Activated effector memory CD4-positive, alpha-beta T cell treated with anti-CD3 and anti-CD28 coated beads, Interleukin-2, amount 50 U/mL, for 16 hours (primary cell): ENCODE measurements at regions not wholly inside any gene's neighbourhood (a gene's known extent, or its start where the extent isn't known, plus 50 kb on each side); places are given as distances from the start of the nearest gene placed in this dataset.
"Not testable (repeated sequence)": the region's sequence is repeated elsewhere in the genome, so short reads cannot be mapped to it uniquely, and the experiment has no call there.

Source experiments
- DNase-seq: peaks from one replicate; pipeline ENCODE4 v3.0.0-alpha.2; 2020

GRCh38 chr13:112194579-112194978, 127.6 kb downstream of the SOX1 start:
- no peak for DNase-seq

- DNase-seq, result no peak
Observed at GRCh38 chr13:112198396-112199010, 131.6 kb downstream of the SOX1 start.

- no peak for DNase-seq
Observed at GRCh38 chr13:112200200-112200599, 133.3 kb downstream of the SOX1 start.

- no peak for DNase-seq
Observed at GRCh38 chr13:112202266-112202665, 135.3 kb downstream of the SOX1 start.

DNA sequence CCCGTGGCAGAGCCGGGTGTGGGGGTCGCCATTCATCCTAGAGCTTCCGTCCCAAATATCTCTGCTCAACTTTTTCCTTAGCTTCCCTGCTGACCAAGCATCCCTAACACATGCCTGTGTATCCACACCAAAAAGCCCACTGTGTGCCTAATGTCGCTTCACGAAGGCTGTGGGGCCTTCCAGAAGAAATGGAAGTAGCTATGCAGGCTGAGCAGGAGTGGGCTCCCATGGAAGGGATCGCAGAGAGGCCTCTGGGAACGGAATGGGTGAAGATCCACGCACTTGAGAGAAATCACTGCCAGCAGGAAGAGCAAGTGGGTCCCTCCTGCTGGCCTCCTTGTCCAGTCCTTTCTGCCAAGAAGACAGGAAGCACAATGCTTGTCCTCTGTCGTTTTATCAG, 136.0 kb downstream of the SOX1 start:
- DNase-seq, result no peak

DNA sequence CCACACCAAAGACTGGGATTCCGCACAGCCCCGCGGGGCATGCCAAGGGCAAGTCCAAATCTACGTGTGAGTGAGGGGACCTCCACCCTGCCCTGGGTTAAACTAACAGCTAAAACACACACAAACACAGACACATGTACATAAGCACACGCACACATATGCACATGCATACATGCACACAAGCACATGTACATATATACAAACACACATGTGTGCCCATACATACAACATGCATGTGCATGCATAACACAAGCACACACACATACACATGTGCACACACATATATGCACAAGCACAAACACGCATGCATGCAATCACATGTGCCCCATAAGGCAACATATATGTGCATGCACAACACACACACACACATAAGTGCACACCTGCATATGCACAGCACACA, 136.7 kb downstream of the SOX1 start:
- DNase-seq, result no peak

GRCh38 chr13:112204346-112205327, 137.7 kb downstream of the SOX1 start:
- no peak for DNase-seq

- no peak for DNase-seq
Observed at GRCh38 chr13:112205990-112206389, 139.0 kb downstream of the SOX1 start.

- DNase-seq, result no peak
Observed at GRCh38 chr13:112207129-112207528, 140.2 kb downstream of the SOX1 start.

DNA sequence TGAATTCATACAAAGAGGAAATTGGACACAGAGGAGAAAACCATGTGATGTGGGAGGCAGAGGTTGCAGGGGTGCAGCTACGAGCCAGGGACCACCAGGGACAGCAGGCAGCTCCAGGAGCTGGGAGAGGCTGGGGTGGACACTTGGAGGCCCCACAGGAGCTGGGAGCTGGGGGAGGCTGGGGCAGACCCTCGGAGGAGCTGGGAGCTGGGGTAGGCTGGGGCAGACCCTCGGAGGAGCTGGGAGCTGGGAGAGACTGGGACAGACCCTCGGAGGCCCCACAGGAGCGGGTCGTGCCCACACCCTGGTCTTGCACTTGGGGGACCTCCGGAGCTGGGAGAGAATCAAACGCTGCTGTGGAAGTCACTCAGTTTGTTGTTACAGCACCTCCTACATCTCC, 141.7 kb downstream of the SOX1 start:
- DNase-seq, result no peak

DNA sequence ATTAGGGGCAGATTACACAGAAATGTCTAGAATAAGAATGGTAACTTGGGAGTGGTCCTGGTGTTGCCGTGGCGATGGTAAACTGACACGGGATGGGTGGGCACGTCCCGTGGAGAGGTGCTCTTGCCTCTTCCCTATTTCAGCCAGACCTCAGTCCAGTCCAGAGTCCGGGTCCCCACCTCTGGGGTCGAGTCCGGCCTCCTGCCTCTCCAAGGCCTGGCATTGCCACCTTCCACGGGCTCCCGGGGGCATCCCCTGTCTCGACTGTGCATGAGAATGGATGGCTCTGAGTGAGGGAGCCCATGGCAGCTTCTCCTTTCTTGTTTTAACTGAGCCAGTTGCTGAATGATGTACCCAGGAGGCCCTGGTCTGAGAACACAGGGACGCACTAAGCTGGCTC, 142.3 kb downstream of the SOX1 start:
- no peak for DNase-seq

DNA sequence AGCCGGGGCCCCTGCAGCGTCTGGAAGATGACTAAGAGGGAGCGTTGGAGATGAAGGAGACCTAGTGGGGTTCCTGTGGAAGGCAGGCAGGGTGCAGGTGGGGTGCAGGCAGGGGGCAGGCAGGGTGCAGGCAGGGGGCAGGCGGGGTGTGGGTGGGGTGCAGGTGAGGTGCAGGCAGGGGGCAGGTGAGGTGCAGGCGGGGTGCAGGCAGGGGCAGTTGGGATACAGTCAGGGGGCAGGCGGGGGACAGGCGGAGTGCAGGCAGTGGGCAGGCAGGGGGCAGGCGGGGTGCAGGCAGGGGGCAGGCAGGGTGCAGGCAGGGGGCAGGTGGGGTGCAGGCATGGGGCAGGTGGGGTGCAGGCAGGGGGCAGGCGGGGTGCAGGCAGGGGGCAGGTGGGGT, 142.8 kb downstream of the SOX1 start:
- DNase-seq, result no peak

GRCh38 chr13:112210371-112210770, 143.4 kb downstream of the SOX1 start:
- DNase-seq, result no peak

GRCh38 chr13:112212533-112212932, 145.6 kb downstream of the SOX1 start:
- DNase-seq, result no peak

DNA sequence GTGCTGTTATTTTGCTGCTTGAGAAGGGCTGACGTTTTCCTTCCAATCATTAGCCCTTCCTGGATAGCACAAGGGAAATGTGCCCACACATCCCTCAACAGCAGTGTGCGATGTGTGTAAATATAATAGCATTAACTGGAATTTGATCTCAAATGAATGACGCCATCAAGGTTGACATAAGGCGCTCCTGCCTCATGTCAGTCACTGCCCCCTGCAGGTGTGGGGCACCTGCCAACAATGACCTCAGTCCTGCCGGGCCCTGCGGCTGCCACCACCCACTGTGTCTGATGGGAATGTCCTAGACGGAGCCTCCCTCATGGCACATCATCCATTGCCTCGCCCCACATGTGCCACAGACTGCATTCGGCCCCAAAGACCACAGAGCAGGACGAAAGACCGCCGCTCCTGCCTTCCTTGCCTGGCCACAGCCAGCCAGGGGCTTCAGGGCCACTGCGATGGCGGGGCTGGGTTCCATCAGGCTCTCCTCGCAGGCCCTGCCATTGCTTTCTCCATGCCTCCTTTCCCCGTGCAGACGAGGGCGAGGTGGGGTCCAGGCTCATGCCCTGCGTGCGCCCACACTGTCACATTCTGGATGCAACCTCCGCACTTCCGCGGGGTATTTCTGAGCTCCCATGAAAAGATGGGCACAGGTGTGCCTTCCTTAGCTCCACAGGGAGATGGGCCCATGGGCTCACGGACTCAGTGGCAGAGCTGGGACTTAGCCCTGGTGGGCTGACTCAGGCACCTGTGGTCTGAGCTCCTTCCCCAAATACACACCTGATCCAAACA, 146.7 kb downstream of the SOX1 start:
- DNase-seq, result no peak

DNA sequence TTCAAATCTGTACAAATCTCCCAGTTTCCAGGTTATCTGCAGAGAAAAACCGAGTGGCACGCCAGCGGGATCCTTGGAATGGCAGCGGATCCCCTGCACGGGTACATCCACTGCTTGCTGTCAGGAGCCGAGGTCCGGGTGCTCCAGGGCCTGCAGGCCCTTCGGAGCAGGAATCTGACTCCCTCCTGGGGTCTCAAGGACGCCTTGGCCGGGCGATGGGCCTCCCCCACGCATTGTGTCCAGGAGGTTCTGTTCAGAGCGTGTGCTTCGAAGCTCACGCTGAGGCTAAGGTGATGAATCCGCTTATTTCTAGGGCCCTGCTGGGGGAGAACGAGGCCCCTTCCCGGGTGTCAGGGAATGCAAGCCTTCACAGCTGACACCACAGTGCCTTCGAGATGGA, 148.9 kb downstream of the SOX1 start:
- no peak for DNase-seq

DNA sequence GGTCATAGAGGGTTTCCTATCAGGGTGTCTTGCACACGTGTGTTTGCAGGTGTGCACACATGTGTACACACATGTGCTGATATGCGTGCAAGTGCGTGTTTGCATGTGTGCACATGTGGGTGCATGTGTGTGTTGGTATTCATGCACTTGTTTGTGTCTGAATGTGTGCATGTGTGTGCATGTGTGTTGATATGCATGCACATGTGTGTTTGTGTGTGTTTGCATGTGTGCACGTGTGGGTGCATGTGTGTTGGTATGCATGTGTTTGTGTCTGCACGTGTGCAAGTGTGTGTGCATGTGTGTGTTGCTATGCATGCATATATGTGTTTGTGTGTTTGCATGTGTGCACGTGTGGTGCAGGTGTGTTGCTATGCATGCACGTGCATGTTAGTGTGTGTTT, 150.5 kb downstream of the SOX1 start:
- no peak for DNase-seq

DNA sequence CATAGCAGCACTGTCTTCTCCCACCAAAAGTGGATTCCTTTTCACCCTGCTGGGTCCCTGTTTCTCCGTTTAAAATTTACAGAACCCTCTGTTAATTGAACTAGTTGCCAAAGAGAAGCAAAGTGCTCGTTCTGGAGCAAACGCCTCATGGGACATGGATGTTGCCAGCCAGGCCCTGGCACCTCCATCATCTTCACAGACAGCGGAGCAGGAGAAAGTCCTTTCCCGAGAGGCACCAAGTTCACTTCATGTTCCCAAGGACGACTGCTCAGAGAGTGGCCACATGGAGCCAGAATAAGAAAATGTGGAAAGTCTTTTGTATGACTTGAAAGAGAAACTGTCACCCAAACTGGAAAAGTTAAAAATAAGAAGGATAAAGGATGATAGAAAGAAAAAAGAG, 151.5 kb downstream of the SOX1 start:
- DNase-seq, result no peak

- DNase-seq, result no peak
Observed at GRCh38 chr13:112219740-112220139, 152.8 kb downstream of the SOX1 start.

DNA sequence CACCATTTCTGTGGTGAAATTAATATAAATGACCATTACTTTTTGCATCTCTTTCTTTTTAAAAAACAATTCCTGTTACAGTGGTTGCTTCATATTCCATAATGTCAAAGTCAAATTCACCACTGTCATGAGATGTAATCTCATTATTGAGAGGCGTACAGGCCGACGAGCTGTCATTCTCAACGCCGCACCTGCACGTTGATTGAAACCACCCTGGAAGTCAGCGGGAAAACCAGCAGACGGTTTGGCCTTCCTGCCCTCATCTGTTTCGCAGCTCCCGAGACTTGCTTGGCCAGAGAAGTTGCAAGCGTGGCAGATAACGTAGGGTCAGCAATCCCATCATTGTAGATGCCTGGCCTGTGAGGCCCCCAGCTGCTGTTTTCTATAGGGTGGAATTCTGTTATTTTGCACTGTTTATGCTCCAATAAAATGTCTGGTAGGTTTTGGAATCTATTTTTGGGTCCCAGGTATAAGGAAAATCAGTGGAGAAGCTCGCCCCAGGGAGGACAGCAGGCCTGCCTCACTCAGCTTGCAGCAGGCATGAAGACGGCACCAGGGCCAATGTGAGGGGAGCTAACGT, 153.4 kb downstream of the SOX1 start:
- DNase-seq, result no peak

- no peak for DNase-seq
Observed at GRCh38 chr13:112220925-112221324, 154.0 kb downstream of the SOX1 start.

- no peak for DNase-seq
Observed at GRCh38 chr13:112222971-112223370, 153.2 kb upstream of the SPACA7 start.

DNA sequence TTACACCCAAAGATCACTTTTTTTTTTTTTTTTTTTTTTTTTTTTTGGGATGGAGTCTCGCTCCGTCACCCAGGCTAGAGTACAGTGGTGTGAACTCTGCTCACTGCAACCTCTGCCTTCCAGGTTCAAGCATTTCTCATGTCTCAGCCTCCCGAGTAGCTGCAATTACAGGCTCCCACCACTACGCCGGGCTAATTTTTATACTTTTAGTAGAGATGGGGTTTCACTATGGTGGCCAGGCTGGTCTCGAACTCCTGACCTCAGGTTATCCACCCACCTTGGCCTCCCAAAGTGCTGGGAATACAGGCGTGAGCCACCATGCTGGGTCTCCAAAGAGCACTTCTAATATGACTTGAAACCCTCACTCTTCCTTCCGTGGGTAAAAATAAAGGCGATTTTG, 152.2 kb upstream of the SPACA7 start:
- DNase-seq, result not testable (repeated sequence)
